Erythroblast (primary cell): ENCODE measurements at regions not wholly inside any gene's neighbourhood (a gene's known extent, or its start where the extent isn't known, plus 50 kb on each side); places are given as distances from the start of the nearest gene placed in this dataset.

ENCODE experiments used
- GATA1 ChIP-seq: IDR thresholded peaks from 2 replicates; pipeline ENCODE4 v1.6.1; 2011; ENCODE audit warnings: low read depth, mild to moderate bottlenecking, control low read depth, low read length, moderate library complexity
- POLR2A ChIP-seq: IDR thresholded peaks from 2 replicates; pipeline ENCODE4 v1.6.1; 2011; ENCODE audit warnings: mild to moderate bottlenecking, low read length

DNA sequence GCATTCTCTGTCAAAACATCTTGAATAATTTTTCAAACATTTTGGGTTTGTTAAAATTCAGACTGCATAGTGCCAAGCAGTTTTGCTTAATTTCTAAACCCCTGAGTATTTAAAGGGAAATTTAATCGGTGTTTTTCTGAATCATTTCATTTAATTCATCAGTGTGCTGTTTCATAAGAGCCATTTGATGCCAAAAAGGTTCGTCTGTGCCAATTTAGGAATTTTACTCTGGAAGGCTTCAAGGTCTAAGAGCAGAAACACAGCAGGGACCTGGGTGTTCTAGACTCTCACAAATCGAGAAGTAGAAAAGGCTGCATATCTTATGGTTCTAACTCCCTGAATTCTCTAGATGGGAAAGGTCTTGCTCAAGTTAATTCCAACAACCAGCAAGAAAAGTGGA lies 311.9 kb upstream of the NT5C1B start:
- TF ChIP-seq POLR2A (no peak), GATA1 (no peak)
